ENCODE measurements at regions not wholly inside any gene's neighbourhood (a gene's known extent, or its start where the extent isn't known, plus 50 kb on each side); places are given as distances from the start of the nearest gene placed in this dataset.

- no peak overlapping the region for H3K4me3 ChIP-seq (ENCODE audit: low read depth, low read length)
- DNase-seq (ENCODE audit: low read depth), result peak; percentile 41
- 0 out of 2 replicates have a peak, but pooled peaks have one; percentile 28 for TF ChIP-seq MAX (IDR thresholded peaks at IDR 0.05; ENCODE audit: low read depth, low read length)
- TF ChIP-seq POLR2A (IDR thresholded peaks at IDR 0.05; ENCODE audit: extremely low read depth, insufficient read length), result no peak
Measured at GRCh38 chr22:19579880-19580279, 55.7 kb upstream of the CLDN5 start.

- H3K4me3 ChIP-seq (ENCODE audit: low read depth, low read length), result no peak overlapping the region
- DNase-seq (ENCODE audit: low read depth), result no peak
- no peak for TF ChIP-seq MYC (IDR thresholded peaks at IDR 0.05; ENCODE audit: low read depth, low read length)
- TF ChIP-seq POLR2A (IDR thresholded peaks at IDR 0.05; ENCODE audit: extremely low read depth, insufficient read length), result no peak
- TF ChIP-seq MAX (IDR thresholded peaks at IDR 0.05; ENCODE audit: low read depth, low read length), result no peak
- no peak for TF ChIP-seq CTCF (IDR thresholded peaks at IDR 0.05; ENCODE audit: low read depth, low read length)
Measured at GRCh38 chr22:19580291-19580890, 56.2 kb upstream of the CLDN5 start.

- H3K4me3 ChIP-seq (ENCODE audit: low read depth, low read length), result no peak overlapping the region
- no peak for DNase-seq (ENCODE audit: low read depth)
- TF ChIP-seq MAX (IDR thresholded peaks at IDR 0.05; ENCODE audit: low read depth, low read length), result no peak
- no peak for TF ChIP-seq POLR2A (IDR thresholded peaks at IDR 0.05; ENCODE audit: extremely low read depth, insufficient read length)
- TF ChIP-seq MYC (IDR thresholded peaks at IDR 0.05; ENCODE audit: low read depth, low read length), result no peak
- no peak for TF ChIP-seq CTCF (IDR thresholded peaks at IDR 0.05; ENCODE audit: low read depth, low read length)
Measured at GRCh38 chr22:19582033-19582693, 58.0 kb upstream of the CLDN5 start.

GRCh38 chr22:19586922-19587684, 62.9 kb upstream of the CLDN5 start:
- no peak overlapping the region for H3K4me3 ChIP-seq (ENCODE audit: low read depth, low read length)
- no peak for TF ChIP-seq MYC (IDR thresholded peaks at IDR 0.05; ENCODE audit: low read depth, low read length)
- TF ChIP-seq MAX (IDR thresholded peaks at IDR 0.05; ENCODE audit: low read depth, low read length), result no peak
- TF ChIP-seq POLR2A (IDR thresholded peaks at IDR 0.05; ENCODE audit: extremely low read depth, insufficient read length), result no peak
- TF ChIP-seq CTCF (IDR thresholded peaks at IDR 0.05; ENCODE audit: low read depth, low read length), result no peak
- no peak for DNase-seq (ENCODE audit: low read depth)

GRCh38 chr22:19590696-19591095, 66.5 kb upstream of the CLDN5 start:
- TF ChIP-seq MAX (IDR thresholded peaks at IDR 0.05; ENCODE audit: low read depth, low read length) (no peak), CTCF (IDR thresholded peaks at IDR 0.05; ENCODE audit: low read depth, low read length) (no peak), POLR2A (IDR thresholded peaks at IDR 0.05; ENCODE audit: extremely low read depth, insufficient read length) (no peak), MYC (IDR thresholded peaks at IDR 0.05; ENCODE audit: low read depth, low read length) (no peak)
- DNase-seq (ENCODE audit: low read depth), result no peak
- H3K4me3 ChIP-seq (ENCODE audit: low read depth, low read length), result no peak overlapping the region

GRCh38 chr22:19591568-19591967, 67.4 kb upstream of the CLDN5 start:
- no peak for DNase-seq (ENCODE audit: low read depth)
- H3K4me3 ChIP-seq (ENCODE audit: low read depth, low read length), result no peak overlapping the region
- no peak for TF ChIP-seq POLR2A (IDR thresholded peaks at IDR 0.05; ENCODE audit: extremely low read depth, insufficient read length)
- TF ChIP-seq CTCF (IDR thresholded peaks at IDR 0.05; ENCODE audit: low read depth, low read length), result no peak
- no peak for TF ChIP-seq MYC (IDR thresholded peaks at IDR 0.05; ENCODE audit: low read depth, low read length)
- no peak for TF ChIP-seq MAX (IDR thresholded peaks at IDR 0.05; ENCODE audit: low read depth, low read length)

Data from NB4 (cell line).